ENCODE measurements at regions not wholly inside any gene's neighbourhood (a gene's known extent, or its start where the extent isn't known, plus 50 kb on each side); places are given as distances from the start of the nearest gene placed in this dataset.
"Not testable (repeated sequence)": the region's sequence is repeated elsewhere in the genome, so short reads cannot be mapped to it uniquely, and the experiment has no call there.

DNA sequence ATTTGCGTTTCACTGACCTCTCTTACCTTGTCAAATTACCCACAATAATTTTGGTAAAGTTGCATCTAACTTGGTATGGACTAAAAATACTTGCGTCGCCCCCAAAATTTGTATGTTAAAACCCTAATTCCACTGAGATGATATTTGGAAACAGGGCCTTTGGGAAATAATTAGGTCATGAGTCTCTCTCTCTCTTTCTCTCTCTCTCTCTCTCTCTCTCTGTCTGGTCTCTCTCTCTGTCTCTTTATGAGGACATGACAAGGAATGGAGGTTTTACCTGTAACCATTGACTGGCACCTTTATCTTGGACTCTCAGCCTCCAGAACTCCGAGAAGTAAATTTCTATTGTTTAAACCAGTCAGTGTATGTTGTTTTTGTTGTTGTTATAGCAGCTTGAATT lies 111.5 kb upstream of the BDP1 start:
- not testable (repeated sequence) for DNase-seq (ENCODE audit: low read depth)

DNA sequence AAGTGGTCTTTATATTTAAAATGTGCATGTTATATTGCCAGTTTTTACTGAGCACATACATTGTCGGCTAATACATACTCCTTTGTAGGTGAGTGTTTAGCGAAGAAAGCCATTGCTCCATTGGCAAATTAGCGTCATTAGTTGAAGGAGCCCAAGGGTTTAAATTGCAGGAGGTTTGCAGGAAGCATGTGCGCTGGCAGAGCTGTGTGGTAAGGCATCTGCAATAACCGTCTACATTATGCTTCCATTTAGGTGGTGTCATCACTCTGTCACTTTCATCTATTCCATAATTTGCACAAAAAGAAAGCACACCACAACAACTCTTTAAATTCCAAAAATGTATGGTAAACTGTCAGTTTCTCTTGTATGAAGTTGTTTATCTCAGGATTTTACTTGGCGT lies 82.8 kb upstream of the BDP1 start:
- DNase-seq (ENCODE audit: low read depth): not testable (repeated sequence)

DNA sequence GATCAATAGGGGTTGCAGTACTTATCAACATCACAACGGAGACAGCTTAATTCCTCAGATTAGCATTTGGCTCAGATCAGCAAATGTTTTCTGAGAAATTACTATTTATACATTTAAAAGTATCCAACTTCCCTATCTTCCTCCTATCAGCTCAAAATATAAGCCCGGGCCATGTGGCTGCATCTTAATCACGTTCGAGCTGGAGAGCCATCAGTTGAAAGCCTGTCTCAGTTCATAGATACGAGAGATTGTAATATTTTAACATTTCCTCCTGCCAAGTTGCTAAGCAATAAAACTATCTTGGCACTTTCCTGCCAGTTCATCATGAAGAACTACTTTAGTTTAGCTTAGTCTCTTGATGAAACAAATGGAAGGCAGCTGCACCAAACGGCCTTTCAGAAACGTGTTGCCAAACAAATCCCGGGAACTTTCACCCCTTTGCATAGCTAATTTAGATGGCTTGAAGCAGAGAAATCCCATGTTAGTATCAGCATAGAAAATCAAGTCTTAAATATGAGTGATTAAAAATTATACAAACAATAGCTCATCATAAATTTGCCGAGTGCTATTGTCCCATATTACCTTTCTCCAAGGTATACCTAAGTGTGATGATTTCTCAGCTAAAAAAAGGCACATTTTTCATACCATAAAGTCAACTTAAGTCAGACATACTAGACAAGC lies 82.3 kb upstream of the BDP1 start:
- DNase-seq (ENCODE audit: low read depth): not testable (repeated sequence)

DNA sequence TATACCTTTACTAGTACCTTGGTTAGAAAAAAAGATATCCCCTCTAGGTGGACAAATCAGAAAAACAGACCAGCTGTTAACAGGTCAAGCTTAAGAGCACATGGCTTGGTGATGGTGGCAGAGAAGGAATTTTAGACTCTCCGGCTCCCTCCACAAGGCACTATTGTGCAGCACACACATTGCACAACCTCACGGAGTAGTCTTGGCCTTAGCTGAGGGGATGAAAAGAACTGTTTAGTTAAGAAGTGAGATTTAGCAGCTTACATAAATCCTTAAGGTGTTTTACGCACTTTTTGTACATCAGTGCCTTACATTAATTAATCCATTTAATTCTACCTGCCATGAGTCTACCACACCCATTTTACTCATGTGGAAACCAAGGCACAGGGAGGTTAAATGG lies 71.2 kb upstream of the BDP1 start:
- peak; percentile 3 for DNase-seq (ENCODE audit: low read depth)

DNA sequence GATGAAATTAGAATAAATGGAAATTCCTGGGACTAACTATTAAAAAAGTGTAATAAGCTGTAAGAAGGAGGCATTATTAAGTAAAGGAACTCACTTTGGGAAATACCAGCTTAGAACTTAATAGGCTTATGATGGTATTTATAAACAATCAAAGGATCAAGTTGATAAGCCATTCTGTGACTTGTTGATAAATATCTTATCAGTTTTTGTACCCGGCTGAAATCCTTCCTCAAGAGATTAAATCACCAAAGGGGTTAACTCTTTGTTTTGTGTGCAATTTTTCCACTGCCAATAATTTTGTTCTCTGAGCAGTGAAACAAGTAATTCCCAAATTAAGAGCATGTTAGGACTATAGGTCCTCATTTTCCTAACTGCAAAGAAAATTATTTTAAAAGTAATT lies 70.7 kb upstream of the BDP1 start:
- no peak for DNase-seq (ENCODE audit: low read depth)

DNA sequence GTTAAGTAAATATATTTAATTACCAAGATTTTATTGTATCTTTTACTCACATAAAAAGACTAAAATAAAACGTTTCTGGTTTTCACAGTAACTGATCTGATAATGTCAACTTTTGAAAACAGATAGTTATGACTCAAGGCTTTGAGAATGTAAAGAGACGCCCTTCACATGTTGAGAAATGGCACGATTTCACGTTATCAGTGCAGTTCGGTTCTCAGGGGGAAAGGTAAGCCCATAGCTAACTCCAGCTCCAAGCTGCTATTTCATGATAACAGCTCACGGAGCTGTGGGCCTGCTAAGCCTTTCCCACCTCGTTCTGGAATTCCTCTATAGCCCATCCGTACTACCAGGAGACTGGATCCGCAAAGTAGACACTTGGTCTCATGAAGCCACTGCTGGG lies 70.2 kb upstream of the BDP1 start:
- DNase-seq (ENCODE audit: low read depth): peak; percentile 52

DNA sequence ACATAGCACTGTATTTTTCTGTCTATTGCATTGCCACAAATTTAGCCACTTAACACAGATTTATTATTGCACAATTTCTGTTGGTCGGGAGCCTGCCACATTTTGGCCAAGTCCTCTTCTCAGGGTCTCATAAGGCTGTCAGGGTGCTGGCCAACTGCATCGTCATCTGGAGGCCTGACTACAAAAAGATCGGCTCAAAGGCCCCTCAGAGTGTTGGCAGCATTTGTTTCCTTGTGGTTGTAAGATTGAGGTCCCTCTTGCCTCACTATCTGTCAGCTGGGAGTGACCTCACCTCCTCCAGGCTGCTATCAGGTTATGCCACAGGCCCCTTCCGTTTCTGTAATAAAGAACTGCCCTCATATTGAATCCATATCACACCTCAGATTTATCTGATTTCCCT lies 67.3 kb upstream of the BDP1 start:
- DNase-seq (ENCODE audit: low read depth): peak; percentile 4

DNA sequence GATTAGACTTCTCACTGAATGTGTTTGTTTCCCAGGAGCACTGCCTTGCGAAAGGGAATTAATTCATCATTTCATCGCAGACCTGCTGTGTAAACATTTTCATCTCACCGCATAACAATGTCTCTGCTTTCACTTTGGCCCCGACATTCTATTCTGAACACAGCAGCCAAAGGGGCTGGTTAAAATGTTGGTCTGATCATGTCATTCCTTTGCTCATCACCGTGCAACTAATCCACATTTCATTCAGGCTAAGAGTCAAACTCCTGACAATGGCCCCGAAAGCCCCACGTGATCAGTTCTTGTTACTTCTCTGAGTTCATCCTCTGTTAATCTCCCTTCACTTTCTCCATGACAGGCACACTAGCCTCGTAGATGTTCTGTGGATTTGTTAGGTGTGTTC lies 57.1 kb upstream of the BDP1 start:
- DNase-seq (ENCODE audit: low read depth): peak; percentile 3

DNA sequence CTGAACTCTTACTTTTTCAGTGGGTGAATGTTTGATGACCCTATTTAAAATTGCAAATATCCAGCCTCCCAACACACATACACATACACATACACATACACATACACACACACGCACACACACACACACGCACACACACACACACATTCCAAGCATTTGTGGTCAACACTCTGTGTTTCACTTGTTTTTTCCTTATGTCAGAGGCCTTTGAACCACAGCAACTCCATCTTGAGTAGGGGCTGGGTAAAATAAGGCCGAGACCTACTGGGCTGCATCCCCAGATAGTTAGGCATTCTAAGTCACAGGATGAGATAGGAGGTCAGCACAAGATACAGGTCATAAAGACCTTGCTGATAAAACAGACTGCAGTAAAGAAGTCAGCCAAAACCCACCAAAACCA lies 56.6 kb upstream of the BDP1 start:
- DNase-seq (ENCODE audit: low read depth): not testable (repeated sequence)

DNA sequence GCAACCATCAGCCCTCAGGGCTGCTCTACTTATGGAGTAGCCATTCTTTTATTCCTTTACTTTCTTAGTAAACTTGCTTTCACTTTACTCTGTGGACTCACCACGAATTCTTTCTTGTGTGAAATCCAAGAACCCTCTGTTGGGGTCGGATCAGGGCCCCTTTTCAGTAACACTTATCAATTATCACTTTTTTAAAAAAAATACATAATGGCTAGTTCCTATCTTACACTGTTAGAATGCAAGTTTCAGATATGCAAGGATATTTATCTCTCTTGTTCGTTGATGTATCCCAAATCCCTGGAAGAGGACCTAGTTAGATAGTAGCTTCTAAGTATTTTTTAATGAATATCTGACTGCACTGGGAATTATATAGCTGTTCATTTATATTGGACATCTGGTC lies 56.0 kb upstream of the BDP1 start:
- DNase-seq (ENCODE audit: low read depth): not testable (repeated sequence)

DNA sequence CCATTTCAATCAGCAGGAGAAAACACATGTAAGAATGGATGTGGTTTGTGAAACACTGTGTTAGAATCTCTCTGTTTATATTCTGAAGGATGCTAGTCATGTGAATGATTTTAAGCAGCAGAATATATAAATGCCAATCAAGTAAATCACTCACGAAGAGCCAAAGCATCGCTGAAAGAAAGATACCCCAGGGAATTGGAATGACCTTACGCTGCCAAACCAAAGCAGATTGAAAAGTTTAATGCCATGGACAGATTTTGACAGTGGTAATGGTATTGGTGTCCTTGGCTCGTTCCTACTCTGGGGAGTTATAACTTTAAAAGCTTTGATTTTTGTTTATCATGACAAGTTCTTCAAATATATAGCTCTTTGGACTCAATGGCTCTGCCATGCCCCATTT lies 54.8 kb upstream of the BDP1 start:
- DNase-seq (ENCODE audit: low read depth): not testable (repeated sequence)

DNA sequence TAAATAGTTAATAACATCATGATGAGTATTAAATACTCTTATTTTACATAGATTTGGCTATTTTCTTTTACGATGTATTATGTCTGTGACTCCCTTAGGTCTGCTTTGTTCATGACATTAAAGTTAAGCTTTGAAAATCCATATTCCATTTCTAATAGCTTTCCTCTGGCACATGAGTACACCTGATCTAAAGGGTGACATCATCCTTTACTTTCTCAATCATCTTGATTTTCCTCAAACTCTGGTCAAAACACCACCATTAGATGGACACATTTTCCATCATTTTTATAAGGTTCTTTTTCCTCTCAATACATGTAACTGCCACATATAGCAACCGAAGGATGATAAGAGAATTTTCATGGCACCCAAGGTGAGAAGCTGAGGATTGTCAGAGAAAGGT lies 54.3 kb upstream of the BDP1 start:
- not testable (repeated sequence) for DNase-seq (ENCODE audit: low read depth)

DNA sequence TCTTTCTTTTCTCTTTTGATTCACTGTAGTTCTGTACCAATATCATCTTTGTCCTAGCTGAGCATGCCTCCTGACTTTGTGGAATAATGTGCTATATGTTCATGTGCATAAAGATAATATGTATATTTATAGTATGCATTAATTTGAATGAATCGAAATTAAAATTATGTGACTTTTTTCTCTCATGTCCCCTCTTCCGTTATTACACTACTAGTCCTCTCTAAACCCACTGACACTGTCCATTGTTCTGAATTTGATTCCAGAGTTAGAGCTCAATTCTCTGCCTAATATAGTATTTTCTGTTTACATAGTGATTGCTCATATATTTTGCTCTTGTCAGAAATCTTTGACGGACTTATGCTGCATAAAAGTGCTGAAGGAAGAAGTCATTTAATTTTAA lies 53.9 kb upstream of the BDP1 start:
- not testable (repeated sequence) for DNase-seq (ENCODE audit: low read depth)

DNA sequence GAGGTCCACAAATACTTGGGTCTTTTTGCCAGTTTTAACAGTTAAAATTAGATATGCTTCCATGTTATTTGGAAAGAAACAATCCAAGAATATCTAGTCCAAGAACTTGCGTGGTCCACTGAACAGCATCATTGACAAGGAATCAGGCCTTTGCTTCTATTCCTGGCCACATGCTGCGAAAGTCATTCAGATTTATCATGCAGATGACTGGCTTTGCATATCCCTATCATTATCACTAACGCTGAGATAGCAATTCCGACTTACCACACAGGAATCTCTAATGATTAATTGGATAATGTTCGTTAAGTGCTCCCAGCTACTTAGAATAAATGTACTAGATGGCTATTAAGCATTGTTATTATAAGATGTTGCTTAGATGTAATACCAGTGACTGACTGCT lies 51.0 kb upstream of the BDP1 start:
- not testable (repeated sequence) for DNase-seq (ENCODE audit: low read depth)

DNA sequence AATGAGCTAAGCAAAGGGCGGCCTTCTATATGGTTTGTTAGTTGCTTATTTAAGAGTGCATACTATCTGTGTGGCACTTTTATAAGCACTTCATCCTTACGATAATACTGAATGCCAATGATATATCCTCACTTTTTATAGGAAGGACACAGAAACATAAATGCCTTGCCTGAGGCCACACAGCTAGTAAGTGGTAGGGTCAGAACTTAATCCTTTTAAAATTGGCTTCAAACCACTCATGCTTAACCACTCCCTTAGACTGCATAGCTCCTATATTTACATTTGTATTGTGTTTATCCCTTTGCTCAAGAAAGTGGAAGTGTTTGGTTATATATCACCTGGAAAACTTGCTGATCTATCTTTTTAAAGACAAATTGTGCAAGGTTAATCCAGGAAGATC lies 50.5 kb upstream of the BDP1 start:
- not testable (repeated sequence) for DNase-seq (ENCODE audit: low read depth)
